ENCODE measurements at regions not wholly inside any gene's neighbourhood (a gene's known extent, or its start where the extent isn't known, plus 50 kb on each side); places are given as distances from the start of the nearest gene placed in this dataset.
A peak's percentile ranks its signal among the peaks of the same experiment; 100 is the strongest.

DNA sequence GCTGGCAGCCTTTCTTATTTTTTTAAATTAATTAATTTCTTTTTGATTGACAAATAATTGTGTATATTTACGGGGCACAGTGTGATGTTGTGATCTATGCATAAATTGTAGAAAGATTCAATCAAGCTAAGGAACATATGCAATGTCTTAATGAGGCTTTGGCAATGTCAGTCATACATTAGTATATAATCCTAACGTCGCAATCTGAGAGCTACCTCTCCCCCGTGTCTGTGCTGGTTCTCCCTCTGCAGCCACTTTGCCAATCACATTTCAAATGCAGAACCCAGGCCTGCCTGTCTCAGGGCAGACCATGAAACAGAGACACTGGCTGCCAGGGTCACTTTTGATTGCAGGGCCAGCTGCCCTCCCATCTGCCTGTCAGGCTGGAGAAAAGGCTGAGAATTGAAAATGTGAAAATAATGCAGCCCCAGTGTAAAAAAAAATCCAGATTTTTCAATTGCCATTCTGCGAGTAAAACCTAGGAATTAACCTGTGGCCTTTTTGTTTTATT is 56.3 kb downstream of the SLC24A2 start:
- peak; percentile 49 for DNase-seq (ENCODE audit: low spot score)

DNA sequence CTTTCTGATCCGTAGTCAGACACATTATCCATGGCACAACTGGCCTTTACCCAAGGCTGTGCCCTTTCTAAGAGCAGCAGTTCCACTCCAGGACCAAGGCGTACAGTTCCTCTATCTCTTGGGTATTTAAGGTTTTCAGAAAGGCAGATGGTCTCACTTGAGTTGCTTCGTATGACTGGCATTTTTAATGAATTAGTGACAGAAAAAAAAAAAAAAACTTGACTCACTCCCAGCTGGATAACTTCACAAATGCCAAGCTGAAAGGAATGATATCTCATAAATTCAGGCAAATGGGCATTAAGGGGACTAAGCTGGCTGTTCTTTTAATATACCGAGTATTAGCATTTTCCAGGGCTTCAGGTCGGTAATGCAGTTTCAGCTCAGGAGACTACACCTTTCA is 60.7 kb downstream of the SLC24A2 start:
- peak; percentile 17 for DNase-seq (ENCODE audit: low spot score)

DNA sequence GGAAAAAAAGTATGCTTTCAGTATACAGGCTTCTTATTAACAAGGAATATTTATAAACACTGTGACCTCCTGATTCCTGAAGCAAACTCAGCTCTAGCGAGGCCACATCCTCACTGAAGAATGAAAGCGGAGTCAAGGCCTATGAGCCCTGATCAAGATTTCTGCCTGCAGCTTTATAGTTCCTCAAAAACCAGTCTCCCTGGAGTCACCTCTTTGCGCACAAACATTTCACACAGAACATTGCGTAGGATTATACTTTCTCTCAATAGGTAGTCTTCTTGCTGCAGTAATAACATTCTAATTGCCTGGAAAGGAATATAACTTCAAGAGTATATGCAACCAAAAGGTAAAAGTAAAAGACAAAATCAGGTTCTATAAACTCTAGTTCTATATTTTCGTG is 62.9 kb downstream of the SLC24A2 start:
- no peak for DNase-seq (ENCODE audit: low spot score)

GRCh38 chr9:19720377-19720776 is 68.5 kb downstream of the SLC24A2 start:
- no peak for DNase-seq (ENCODE audit: low spot score)

DNA sequence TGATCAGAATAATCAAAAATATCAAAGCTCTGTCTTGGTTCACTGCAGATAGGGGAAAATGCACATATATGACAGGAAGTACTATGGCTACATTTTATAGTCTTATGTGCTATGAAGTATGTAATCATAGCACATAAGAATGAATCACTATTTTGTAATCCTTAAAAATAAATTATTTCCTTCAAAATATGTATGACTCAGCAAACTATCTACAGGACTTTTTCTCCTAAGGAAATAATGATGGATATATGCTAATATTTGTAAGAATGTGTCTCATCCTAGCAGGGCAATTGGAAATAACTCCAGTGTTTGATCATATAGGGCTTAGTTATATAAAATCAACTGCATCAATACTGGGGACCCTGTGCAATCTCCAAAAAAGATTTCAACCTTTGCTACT is 85.1 kb downstream of the SLC24A2 start:
- no peak for DNase-seq (ENCODE audit: low spot score)

GRCh38 chr9:19701991-19702390 is 86.8 kb downstream of the SLC24A2 start:
- no peak for DNase-seq (ENCODE audit: low spot score)

DNA sequence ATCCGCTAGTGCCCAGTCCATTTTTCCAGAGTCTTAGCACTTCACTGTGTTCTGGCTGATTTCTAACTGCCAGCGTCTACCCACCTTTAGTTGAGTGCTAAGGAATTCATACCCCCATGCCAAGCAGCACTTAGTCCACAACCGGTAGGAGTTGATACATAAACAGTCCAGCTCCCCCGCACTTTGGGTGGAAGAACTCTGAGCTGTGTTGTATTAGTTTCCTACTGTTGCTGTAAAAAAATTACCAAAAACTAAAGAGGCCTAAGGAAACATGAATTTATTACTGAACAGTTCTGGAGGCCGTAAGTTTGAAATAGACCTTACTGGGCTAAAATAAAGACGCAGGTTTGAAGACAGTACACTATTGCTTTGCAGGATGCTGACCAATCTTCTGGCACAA is 87.6 kb downstream of the SLC24A2 start:
- DNase-seq (ENCODE audit: low spot score), result no peak

DNA sequence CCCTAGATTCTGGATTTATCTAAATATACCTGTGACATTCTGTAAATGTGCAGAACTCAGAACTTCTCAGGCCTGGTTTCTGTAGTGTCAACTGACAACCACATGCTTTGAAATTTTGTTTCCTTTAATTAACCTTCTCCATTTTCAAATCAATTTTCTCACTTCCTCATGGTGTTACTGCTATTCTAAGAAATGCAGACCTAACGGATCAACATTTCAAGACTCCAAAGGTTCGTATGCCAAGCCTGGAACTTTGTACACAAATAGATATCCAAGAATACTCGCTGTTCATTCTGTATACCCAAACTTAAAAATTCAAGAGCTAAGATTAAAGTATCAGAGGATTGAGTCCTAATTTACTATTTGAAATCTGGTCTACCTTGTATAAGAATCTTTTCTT is 88.1 kb downstream of the SLC24A2 start:
- DNase-seq (ENCODE audit: low spot score), result no peak

DNA sequence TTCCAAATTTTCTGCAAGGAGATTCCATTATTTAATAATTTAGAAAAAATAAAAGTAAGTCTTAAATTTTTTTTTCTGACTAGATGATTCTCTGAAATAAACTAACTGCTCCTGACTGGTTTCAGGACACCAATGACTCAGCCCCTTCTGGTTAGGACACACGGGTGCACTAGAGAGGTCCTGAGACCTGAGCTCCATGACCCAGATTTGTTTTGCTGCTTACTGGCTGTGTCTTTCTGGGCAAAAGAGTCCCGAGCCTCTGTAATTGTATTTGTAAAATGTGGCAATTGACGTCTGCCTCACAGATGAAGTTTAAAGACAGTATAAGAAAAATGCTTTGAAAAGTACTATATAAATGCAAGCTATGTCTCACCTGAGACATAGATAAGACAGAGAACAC is 89.1 kb downstream of the SLC24A2 start:
- DNase-seq (ENCODE audit: low spot score), result peak; percentile 22

- no peak for DNase-seq (ENCODE audit: low spot score)
Measured at GRCh38 chr9:19698960-19699359, 89.9 kb downstream of the SLC24A2 start.

GRCh38 chr9:19694601-19695000 is 94.2 kb downstream of the SLC24A2 start:
- no peak for DNase-seq (ENCODE audit: low spot score)

DNA sequence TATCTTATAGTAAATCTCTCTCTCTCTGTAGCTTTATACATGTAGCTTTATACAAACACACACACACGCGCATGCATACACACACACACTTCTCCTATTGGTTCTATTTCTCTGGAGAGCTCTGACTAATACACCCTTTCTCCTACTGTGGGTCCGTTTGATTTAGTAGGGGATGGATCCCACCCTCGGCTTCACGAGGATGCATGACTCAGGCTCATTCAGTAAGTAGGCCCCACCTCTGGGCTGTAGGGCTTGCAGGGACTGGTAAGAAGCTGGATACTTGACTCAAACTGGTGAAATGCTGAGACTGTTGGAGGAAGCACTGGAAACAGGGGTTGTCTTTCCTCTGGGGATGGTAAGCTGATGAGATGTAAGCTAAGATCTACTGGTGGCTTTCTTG is 98.7 kb downstream of the SLC24A2 start:
- DNase-seq (ENCODE audit: low spot score), result no peak

DNA sequence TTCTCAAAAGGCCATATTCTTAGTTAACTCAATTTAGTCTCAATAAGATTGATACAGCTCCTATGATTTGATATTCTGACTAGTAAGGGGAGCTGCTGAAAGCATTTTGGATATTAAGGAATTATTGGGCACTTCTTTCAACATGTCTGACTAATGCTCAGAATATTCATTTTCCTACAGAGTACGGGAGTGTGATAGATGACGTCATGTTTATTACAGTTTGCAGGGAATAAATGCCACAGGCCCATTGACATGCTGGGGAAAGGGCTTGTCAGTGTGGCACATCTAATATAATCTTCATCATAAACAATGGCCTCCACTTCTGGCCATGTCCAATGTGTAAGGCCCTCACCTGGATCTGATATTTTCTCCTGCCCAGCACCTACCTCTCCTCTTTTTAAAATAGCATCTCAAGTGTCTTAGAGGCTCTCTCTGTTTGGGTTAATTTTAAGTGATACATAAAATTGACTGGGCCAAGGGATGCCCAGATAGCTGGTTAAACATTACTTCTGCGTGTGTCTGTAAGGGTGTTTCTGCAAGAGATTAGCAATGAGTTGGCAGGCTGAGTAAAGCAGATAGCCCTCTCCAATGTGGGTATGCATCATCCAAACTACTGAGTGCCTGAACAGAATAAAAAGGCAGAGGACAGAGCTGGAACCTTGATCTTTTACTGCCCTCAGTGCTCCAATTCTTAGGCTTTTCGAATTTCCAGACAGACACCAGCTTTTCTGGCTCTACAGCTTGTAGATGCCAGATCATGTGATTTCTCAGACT is 99.3 kb downstream of the SLC24A2 start:
- DNase-seq (ENCODE audit: low spot score), result no peak

- DNase-seq (ENCODE audit: low spot score), result no peak
Measured at GRCh38 chr9:19683715-19684114, 105.1 kb downstream of the SLC24A2 start.

GRCh38 chr9:19682397-19682796 is 106.4 kb downstream of the SLC24A2 start:
- DNase-seq (ENCODE audit: low spot score), result no peak

DNA sequence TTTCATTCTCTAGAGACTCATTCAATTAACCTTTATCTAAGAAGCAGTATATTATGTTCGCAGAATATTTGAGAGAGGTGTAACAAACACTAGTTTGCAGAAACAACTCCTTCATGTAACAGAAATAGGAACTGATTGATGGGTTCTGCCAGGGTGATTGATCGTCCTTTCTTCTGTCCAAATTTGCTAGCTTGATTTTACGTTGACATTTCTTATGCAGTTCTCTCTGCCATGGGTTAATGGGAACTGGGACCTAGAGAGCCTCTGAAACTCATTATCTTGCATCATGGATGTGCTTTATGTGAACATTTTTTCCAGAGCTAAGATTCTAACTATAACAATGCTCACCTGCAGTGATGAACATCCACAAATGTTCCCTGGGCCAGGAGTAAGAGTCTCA is 107.0 kb downstream of the SLC24A2 start:
- DNase-seq (ENCODE audit: low spot score), result no peak

DNA sequence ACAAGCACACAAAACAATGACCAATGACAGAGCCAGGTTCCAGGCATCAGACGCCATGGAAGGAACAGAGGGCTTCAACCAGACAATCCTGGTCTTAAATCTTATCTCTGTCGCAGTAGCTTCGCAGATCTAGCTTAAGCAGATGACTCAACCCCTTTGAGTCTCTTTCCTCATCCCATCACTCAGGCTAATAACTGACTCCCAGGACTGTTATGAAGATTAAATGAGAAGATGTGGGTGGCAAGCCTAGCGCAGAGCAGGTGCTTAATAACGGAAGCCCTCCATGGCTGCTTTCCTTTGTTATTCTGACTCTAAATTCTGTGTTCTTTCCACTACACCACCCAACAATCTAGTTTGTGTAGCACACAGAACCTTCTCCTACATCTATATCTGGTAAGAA is 110.9 kb downstream of the SLC24A2 start:
- DNase-seq (ENCODE audit: low spot score), result no peak

DNA sequence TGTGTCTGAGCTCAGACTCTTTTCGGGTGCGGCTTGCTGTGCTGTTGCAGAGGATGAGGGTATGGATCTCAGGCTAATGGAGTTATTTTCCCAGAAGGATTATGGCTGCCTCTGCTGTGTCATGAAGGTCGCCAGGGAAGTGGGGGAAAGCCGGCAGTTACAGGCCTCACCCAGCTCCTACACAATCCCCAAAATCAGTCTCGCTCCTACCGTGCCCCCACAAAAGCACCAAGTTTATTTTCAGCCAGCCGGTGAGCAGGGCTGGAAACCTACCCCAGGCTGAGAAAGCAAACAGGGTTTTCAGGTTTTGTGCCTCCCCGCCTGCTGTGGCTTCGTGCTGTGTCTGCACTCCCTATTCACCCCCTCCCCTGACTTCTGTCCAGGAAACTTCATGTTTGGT is 113.3 kb downstream of the SLC24A2 start:
- DNase-seq (ENCODE audit: low spot score), result no peak

- no peak for DNase-seq (ENCODE audit: low spot score)
Measured at GRCh38 chr9:19666575-19666974, 122.3 kb downstream of the SLC24A2 start.

DNA sequence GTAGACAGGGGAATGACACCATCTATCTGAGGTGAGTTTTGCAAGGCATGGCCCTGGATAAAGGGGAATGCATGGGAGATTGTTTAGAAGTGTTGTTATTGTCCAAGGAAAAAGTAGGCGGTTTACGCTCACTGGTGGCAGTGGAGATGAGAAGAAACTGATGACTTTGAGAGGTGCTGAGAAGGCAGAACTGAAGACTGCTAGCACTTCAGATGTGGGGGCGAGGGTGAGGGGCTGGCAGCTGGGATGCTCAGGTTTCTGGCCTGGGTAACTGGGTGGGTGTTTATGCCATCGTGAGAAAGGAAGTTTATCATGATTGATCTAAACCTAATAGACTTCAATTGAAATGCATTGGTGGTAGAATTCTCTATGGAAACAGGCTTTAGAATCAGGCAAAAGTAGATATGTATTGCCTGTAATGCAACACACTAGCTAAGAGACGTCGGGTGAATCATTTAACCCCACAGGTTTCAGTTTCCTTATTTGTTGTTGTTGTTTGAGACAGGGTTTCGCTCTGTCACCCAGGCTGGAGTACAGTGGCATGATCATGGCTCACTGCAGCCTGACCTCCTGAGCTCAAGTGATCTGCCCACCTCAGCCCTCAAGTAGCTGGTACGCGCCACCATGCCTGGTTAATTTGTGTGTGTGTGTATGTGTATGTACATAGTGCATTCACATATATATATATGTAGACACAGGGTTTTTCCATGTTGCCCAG is 123.5 kb downstream of the SLC24A2 start:
- no peak for DNase-seq (ENCODE audit: low spot score)

GRCh38 chr9:19663570-19663969 is 125.3 kb downstream of the SLC24A2 start:
- DNase-seq (ENCODE audit: low spot score), result no peak

GRCh38 chr9:19662213-19662612 is 126.6 kb downstream of the SLC24A2 start:
- DNase-seq (ENCODE audit: low spot score), result no peak

GRCh38 chr9:19660019-19660418 is 128.8 kb downstream of the SLC24A2 start:
- DNase-seq (ENCODE audit: low spot score), result no peak

DNA sequence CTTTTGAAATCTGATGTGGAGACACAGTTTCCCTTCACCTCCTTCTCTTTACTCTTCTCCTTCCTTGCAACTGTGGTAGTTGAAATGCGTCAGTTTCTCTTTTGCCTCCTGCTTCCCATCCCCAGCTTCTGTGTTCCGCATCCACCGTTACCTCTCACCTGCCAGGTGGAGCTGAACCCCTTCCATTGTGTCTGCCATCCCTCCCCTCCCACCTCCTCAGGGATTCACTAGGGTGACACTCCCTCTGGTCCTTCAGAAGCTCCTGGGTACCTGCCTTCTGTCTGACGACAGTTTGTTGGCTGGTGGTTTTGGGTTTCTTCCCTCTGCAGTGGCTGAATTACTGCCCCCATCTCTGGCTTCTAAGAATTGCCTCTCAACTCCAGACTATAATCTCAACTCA is 132.1 kb downstream of the SLC24A2 start:
- no peak for DNase-seq (ENCODE audit: low spot score)

Data from cerebellar cortex (tissue), 1 donor.